ENCODE measurements at regions not wholly inside any gene's neighbourhood (a gene's known extent, or its start where the extent isn't known, plus 50 kb on each side); places are given as distances from the start of the nearest gene placed in this dataset.

- no peak for DNase-seq (ENCODE audit: low read depth in 1 of 2, low spot score in 1 of 2)
- Histone ChIP-seq H3K4me3 (replicated peaks; ENCODE audit: insufficient read depth, low read length) (no peak overlapping the region), H3K27ac (replicated peaks) (no peak overlapping the region), H3K27me3 (ENCODE audit: insufficient read depth, poor library complexity, severe bottlenecking) (no peaks in the 10 kb centered on the region)
- no peak for TF ChIP-seq REST (IDR thresholded peaks at IDR 0.05; ENCODE audit: insufficient replicate concordance, low read depth)
- no peak for TF ChIP-seq POLR2AphosphoS5 (IDR thresholded peaks at IDR 0.05; ENCODE audit: low read depth)
- no peak for TF ChIP-seq CTCF (IDR thresholded peaks at IDR 0.05; ENCODE audit: insufficient read depth, low read length)
- TF ChIP-seq GABPA (IDR thresholded peaks at IDR 0.05; ENCODE audit: low read depth) = no peak
- no peak for TF ChIP-seq SPI1 (IDR thresholded peaks at IDR 0.05; ENCODE audit: borderline replicate concordance, low read depth)
Observed at GRCh38 chr6:156123731-156124130, 653.4 kb upstream of the ARID1B start.

- TF ChIP-seq REST (IDR thresholded peaks at IDR 0.05; ENCODE audit: insufficient replicate concordance, low read depth) = no peak
- TF ChIP-seq POLR2AphosphoS5 (IDR thresholded peaks at IDR 0.05; ENCODE audit: low read depth) = no peak
- TF ChIP-seq CTCF (IDR thresholded peaks at IDR 0.05; ENCODE audit: insufficient read depth, low read length) = no peak
- TF ChIP-seq GABPA (IDR thresholded peaks at IDR 0.05; ENCODE audit: low read depth) = no peak
- TF ChIP-seq SPI1 (IDR thresholded peaks at IDR 0.05; ENCODE audit: borderline replicate concordance, low read depth) = no peak
- no peak overlapping the region for H3K4me3 ChIP-seq (replicated peaks; ENCODE audit: insufficient read depth, low read length)
- DNase-seq (ENCODE audit: low read depth in 1 of 2, low spot score in 1 of 2) = no peak
- H3K27ac ChIP-seq (replicated peaks) = no peak overlapping the region
- H3K27me3 ChIP-seq (ENCODE audit: insufficient read depth, poor library complexity, severe bottlenecking) = no peaks in the 10 kb centered on the region
Observed at GRCh38 chr6:156121973-156122372, 655.2 kb upstream of the ARID1B start.

GRCh38 chr6:156114541-156114940, 658.9 kb upstream of the NOX3 start:
- DNase-seq (ENCODE audit: low read depth in 1 of 2, low spot score in 1 of 2) = no peak
- TF ChIP-seq CTCF (IDR thresholded peaks at IDR 0.05; ENCODE audit: insufficient read depth, low read length) (no peak), SPI1 (IDR thresholded peaks at IDR 0.05; ENCODE audit: borderline replicate concordance, low read depth) (no peak), GABPA (IDR thresholded peaks at IDR 0.05; ENCODE audit: low read depth) (no peak), REST (IDR thresholded peaks at IDR 0.05; ENCODE audit: insufficient replicate concordance, low read depth) (no peak), POLR2AphosphoS5 (IDR thresholded peaks at IDR 0.05; ENCODE audit: low read depth) (no peak)
- no peak overlapping the region for H3K27ac ChIP-seq (replicated peaks)
- H3K27me3 ChIP-seq (ENCODE audit: insufficient read depth, poor library complexity, severe bottlenecking) = no peaks in the 10 kb centered on the region
- no peak overlapping the region for H3K4me3 ChIP-seq (replicated peaks; ENCODE audit: insufficient read depth, low read length)
